OCI-LY1 (cell line): ENCODE measurements at regions not wholly inside any gene's neighbourhood (a gene's known extent, or its start where the extent isn't known, plus 50 kb on each side); places are given as distances from the start of the nearest gene placed in this dataset.

Experiments used
- EZH2 ChIP-seq: fragments of 200-600 bp; sonication (generic), shearing (Covaris generic); IDR thresholded peaks from 2 replicates; pipeline ENCODE4 v1.8.0; 2017; ENCODE audit warnings: borderline replicate concordance, mixed run types, mild to moderate bottlenecking, antibody characterized with exemption, low read length, moderate library complexity, mixed read lengths
- TF ChIP-seq, protein P1 (sequence below): fragments of 200-600 bp; sonication (generic), shearing (Covaris generic); IDR thresholded peaks from 2 replicates; pipeline ENCODE4 v1.5.1; 2017; ENCODE audit warnings: mild to moderate bottlenecking, antibody characterized with exemption, low read length, moderate library complexity, mixed read lengths

DNA sequence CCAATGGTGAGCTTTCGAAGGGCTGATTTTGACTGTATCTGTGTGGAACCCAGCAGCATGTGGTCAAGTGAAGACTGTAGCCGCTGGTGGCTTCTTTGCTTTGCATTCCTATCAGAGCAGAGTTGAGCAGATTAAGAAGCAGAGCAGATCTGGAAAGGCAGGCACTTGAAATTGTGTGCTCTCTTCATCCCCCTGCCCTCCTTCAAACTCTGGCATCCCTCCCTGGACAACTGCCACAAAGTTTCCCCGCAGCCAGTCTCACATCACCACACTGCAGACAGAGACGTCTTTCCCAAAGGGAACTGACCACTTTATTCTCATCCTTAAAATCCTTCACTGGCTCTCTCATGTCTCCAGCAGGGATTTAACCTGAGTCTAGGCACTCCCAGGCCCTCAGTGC lies 237.1 kb upstream of the DYNLRB2 start:
- TF ChIP-seq, protein P1, sequence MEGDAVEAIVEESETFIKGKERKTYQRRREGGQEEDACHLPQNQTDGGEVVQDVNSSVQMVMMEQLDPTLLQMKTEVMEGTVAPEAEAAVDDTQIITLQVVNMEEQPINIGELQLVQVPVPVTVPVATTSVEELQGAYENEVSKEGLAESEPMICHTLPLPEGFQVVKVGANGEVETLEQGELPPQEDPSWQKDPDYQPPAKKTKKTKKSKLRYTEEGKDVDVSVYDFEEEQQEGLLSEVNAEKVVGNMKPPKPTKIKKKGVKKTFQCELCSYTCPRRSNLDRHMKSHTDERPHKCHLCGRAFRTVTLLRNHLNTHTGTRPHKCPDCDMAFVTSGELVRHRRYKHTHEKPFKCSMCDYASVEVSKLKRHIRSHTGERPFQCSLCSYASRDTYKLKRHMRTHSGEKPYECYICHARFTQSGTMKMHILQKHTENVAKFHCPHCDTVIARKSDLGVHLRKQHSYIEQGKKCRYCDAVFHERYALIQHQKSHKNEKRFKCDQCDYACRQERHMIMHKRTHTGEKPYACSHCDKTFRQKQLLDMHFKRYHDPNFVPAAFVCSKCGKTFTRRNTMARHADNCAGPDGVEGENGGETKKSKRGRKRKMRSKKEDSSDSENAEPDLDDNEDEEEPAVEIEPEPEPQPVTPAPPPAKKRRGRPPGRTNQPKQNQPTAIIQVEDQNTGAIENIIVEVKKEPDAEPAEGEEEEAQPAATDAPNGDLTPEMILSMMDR: no peak
- no peak for TF ChIP-seq EZH2
